IgD-negative memory B cell (primary cell): ENCODE measurements at regions not wholly inside any gene's neighbourhood (a gene's known extent, or its start where the extent isn't known, plus 50 kb on each side); places are given as distances from the start of the nearest gene placed in this dataset.
A peak's percentile ranks its signal among the peaks of the same experiment; 100 is the strongest.
"Not testable (repeated sequence)": the region's sequence is repeated elsewhere in the genome, so short reads cannot be mapped to it uniquely, and the experiment has no call there.

Experiments
- H3K27ac Mint-ChIP-seq, 3 donors: one replicate each; pipeline ENCODE4 v1.8.0; 2020 to 2022; ENCODE audit warnings: mild to moderate bottlenecking in 3 of 3, mixed read lengths in 3 of 3, moderate library complexity in 1 of 3
- H3K27me3 Mint-ChIP-seq: one replicate; pipeline ENCODE4 v1.8.0; 2021; ENCODE audit warnings: mixed read lengths
- H3K36me3 Mint-ChIP-seq: one replicate; pipeline ENCODE4 v1.8.0; 2020; ENCODE audit warnings: mild to moderate bottlenecking, mixed read lengths
- H3K4me1 Mint-ChIP-seq, 3 donors: one replicate each; pipeline ENCODE4 v1.8.0; 2020 to 2022; ENCODE audit warnings: mixed read lengths in 3 of 3, mild to moderate bottlenecking in 1 of 3
- H3K4me3 Mint-ChIP-seq, 4 donors: one replicate each; pipeline ENCODE4 v1.8.0; 2020 to 2022; ENCODE audit warnings: mild to moderate bottlenecking in 4 of 4, mixed read lengths in 4 of 4, moderate library complexity in 3 of 4
- H3K9me3 Mint-ChIP-seq, 3 donors: one replicate each; pipeline ENCODE4 v1.8.0; 2020 to 2021; ENCODE audit warnings: mixed read lengths in 3 of 3, mild to moderate bottlenecking in 1 of 3

- peaks cover 3% of the 10 kb centered on the region for H3K27me3 Mint-ChIP-seq
- peaks cover 1 to 11% (median 7%) of the 10 kb centered on the region in 3 donors for H3K9me3 Mint-ChIP-seq
- peaks cover 0 to 2% (median 0%) of the 10 kb centered on the region in 3 donors for H3K4me1 Mint-ChIP-seq
- peak overlapping the region in 1 of 3 donors; percentile 41 for H3K27ac Mint-ChIP-seq
- no peaks in the 10 kb centered on the region for H3K36me3 Mint-ChIP-seq
- H3K4me3 Mint-ChIP-seq: no peak overlapping the region
These were observed 90.7 kb downstream of the SAMD9 start for GRCh38 chr7:93027044-93027443.

GRCh38 chr7:93026425-93026824, 91.4 kb downstream of the SAMD9 start:
- no peaks in the 10 kb centered on the region for H3K36me3 Mint-ChIP-seq
- H3K27ac Mint-ChIP-seq: no peak overlapping the region
- H3K4me3 Mint-ChIP-seq: no peak overlapping the region
- H3K9me3 Mint-ChIP-seq: peaks cover 1 to 7% (median 6%) of the 10 kb centered on the region in 3 donors
- H3K4me1 Mint-ChIP-seq: peaks cover 0 to 2% (median 0%) of the 10 kb centered on the region in 3 donors
- H3K27me3 Mint-ChIP-seq: peaks cover 3% of the 10 kb centered on the region

GRCh38 chr7:93025389-93025788, 92.4 kb downstream of the SAMD9 start:
- no peak overlapping the region for H3K4me3 Mint-ChIP-seq
- peaks cover 0 to 2% (median 0%) of the 10 kb centered on the region in 3 donors for H3K4me1 Mint-ChIP-seq
- H3K36me3 Mint-ChIP-seq: no peaks in the 10 kb centered on the region
- peaks cover 0 to 2% (median 0%) of the 10 kb centered on the region in 3 donors for H3K9me3 Mint-ChIP-seq
- peaks cover 3% of the 10 kb centered on the region for H3K27me3 Mint-ChIP-seq
- no peak overlapping the region for H3K27ac Mint-ChIP-seq

GRCh38 chr7:93022931-93023478, 94.8 kb downstream of the SAMD9 start:
- not testable (repeated sequence) for H3K4me1 Mint-ChIP-seq, H3K27ac Mint-ChIP-seq, H3K9me3 Mint-ChIP-seq, H3K36me3 Mint-ChIP-seq, H3K27me3 Mint-ChIP-seq, H3K4me3 Mint-ChIP-seq

GRCh38 chr7:93021748-93022147, 96.0 kb downstream of the SAMD9 start:
- H3K27ac Mint-ChIP-seq: no peak overlapping the region
- H3K36me3 Mint-ChIP-seq: no peaks in the 10 kb centered on the region
- H3K27me3 Mint-ChIP-seq: no peaks in the 10 kb centered on the region
- H3K9me3 Mint-ChIP-seq: peaks cover 0 to 3% (median 0%) of the 10 kb centered on the region in 3 donors
- no peak overlapping the region for H3K4me3 Mint-ChIP-seq
- H3K4me1 Mint-ChIP-seq: no peaks in the 10 kb centered on the region

GRCh38 chr7:93018716-93019115, 99.1 kb downstream of the SAMD9 start:
- no peaks in the 10 kb centered on the region for H3K4me1 Mint-ChIP-seq
- H3K27me3 Mint-ChIP-seq: no peaks in the 10 kb centered on the region
- no peak overlapping the region for H3K4me3 Mint-ChIP-seq
- peaks cover 0 to 3% (median 0%) of the 10 kb centered on the region in 3 donors for H3K9me3 Mint-ChIP-seq
- H3K27ac Mint-ChIP-seq: no peak overlapping the region
- no peaks in the 10 kb centered on the region for H3K36me3 Mint-ChIP-seq

- Mint-ChIP-seq H3K27ac (peak overlapping the region in 1 of 3 donors; percentile 55), H3K4me1 (no peaks in the 10 kb centered on the region), H3K27me3 (no peaks in the 10 kb centered on the region), H3K4me3 (peak overlapping the region in 1 of 4 donors; percentile 25), H3K9me3 (peaks cover 0 to 3% (median 0%) of the 10 kb centered on the region in 3 donors), H3K36me3 (no peaks in the 10 kb centered on the region)
These were observed 100.9 kb downstream of the SAMD9 start for GRCh38 chr7:93016681-93017381.

GRCh38 chr7:93015779-93016481, 101.8 kb downstream of the SAMD9 start:
- no peaks in the 10 kb centered on the region for H3K4me1 Mint-ChIP-seq
- H3K36me3 Mint-ChIP-seq: no peaks in the 10 kb centered on the region
- H3K27ac Mint-ChIP-seq: no peak overlapping the region
- H3K4me3 Mint-ChIP-seq: no peak overlapping the region
- no peaks in the 10 kb centered on the region for H3K27me3 Mint-ChIP-seq
- peaks cover 0 to 3% (median 0%) of the 10 kb centered on the region in 3 donors for H3K9me3 Mint-ChIP-seq

- Mint-ChIP-seq H3K36me3 (no peaks in the 10 kb centered on the region), H3K9me3 (peaks cover 0 to 3% (median 0%) of the 10 kb centered on the region in 3 donors)
These were observed 102.5 kb downstream of the SAMD9 start for GRCh38 chr7:93015101-93015778.

GRCh38 chr7:93014410-93014809, 103.4 kb downstream of the SAMD9 start:
- no peaks in the 10 kb centered on the region for H3K9me3 Mint-ChIP-seq
- H3K27me3 Mint-ChIP-seq: no peaks in the 10 kb centered on the region
- H3K36me3 Mint-ChIP-seq: no peaks in the 10 kb centered on the region
- no peaks in the 10 kb centered on the region for H3K4me1 Mint-ChIP-seq
- no peak overlapping the region for H3K27ac Mint-ChIP-seq
- no peak overlapping the region for H3K4me3 Mint-ChIP-seq

More at GRCh38 chr7:93015101-93015778, 102.5 kb downstream of the SAMD9 start:
- Mint-ChIP-seq H3K4me3 (no peak overlapping the region), H3K27ac (no peak overlapping the region), H3K27me3 (no peaks in the 10 kb centered on the region), H3K4me1 (no peaks in the 10 kb centered on the region)

GRCh38 chr7:93013446-93014061, 104.2 kb downstream of the SAMD9 start:
- no peaks in the 10 kb centered on the region for H3K9me3 Mint-ChIP-seq
- no peak overlapping the region for H3K4me3 Mint-ChIP-seq
- H3K36me3 Mint-ChIP-seq: no peaks in the 10 kb centered on the region
- H3K27me3 Mint-ChIP-seq: no peaks in the 10 kb centered on the region
- H3K27ac Mint-ChIP-seq: no peak overlapping the region
- H3K4me1 Mint-ChIP-seq: no peaks in the 10 kb centered on the region

GRCh38 chr7:93011351-93012294, 106.2 kb downstream of the SAMD9 start:
- no peaks in the 10 kb centered on the region for H3K4me1 Mint-ChIP-seq
- H3K9me3 Mint-ChIP-seq: no peaks in the 10 kb centered on the region
- H3K27me3 Mint-ChIP-seq: no peaks in the 10 kb centered on the region
- no peaks in the 10 kb centered on the region for H3K36me3 Mint-ChIP-seq
- no peak overlapping the region for H3K4me3 Mint-ChIP-seq
- H3K27ac Mint-ChIP-seq: no peak overlapping the region

GRCh38 chr7:93008833-93009232, 108.9 kb downstream of the SAMD9 start:
- no peak overlapping the region for H3K4me3 Mint-ChIP-seq
- no peaks in the 10 kb centered on the region for H3K9me3 Mint-ChIP-seq
- H3K27me3 Mint-ChIP-seq: peaks cover 2% of the 10 kb centered on the region
- H3K36me3 Mint-ChIP-seq: no peaks in the 10 kb centered on the region
- H3K4me1 Mint-ChIP-seq: no peaks in the 10 kb centered on the region
- H3K27ac Mint-ChIP-seq: no peak overlapping the region
